ENCODE measurements at regions not wholly inside any gene's neighbourhood (a gene's known extent, or its start where the extent isn't known, plus 50 kb on each side); places are given as distances from the start of the nearest gene placed in this dataset.

- no peaks in the 10 kb centered on the region for H3K9me3 ChIP-seq (ENCODE audit: control insufficient read depth, insufficient read depth, low read depth, low read length)
- POLR2A ChIA-PET = interaction anchor here (0.6 kb wide), 1 partner anchor 11 kb away, joined by 6 read pairs; no protein-coding TSS in a partner anchor
- in situ Hi-C loops (cut with HindIII; ENCODE audit: low pct_unique_long_range_greater_than_20kb, low sequenced_read_pairs) = no loop called here
- no peak overlapping the region for H3K27ac ChIP-seq (ENCODE audit: low read length)
- H3K36me3 ChIP-seq (ENCODE audit: control insufficient read depth, insufficient read depth, low read length) = no peaks in the 10 kb centered on the region
- BruUV-seq (replicated peaks) = no TSS peak
- H3K4me3 ChIP-seq (ENCODE audit: low read depth in 2 of 2, low read length in 2 of 2) = no peak overlapping the region
- DNase-seq (ENCODE audit: low read depth, low spot score) = no peak
- CTCF ChIA-PET = interaction anchor here (0.7 kb wide), 1 partner anchor 90 kb away, joined by 3 read pairs; no protein-coding TSS in a partner anchor
- ATAC-seq = no peak
- H3K4me1 ChIP-seq (ENCODE audit: control insufficient read depth, insufficient read depth, low read length) = no peaks in the 10 kb centered on the region
- no peaks in the 10 kb centered on the region for H3K27me3 ChIP-seq (ENCODE audit: control insufficient read depth, insufficient read depth, low read length)
- intact Hi-C loops (cut with micrococcal nuclease; ENCODE audit: unreplicated experiment) = no loop called here
- TF ChIP-seq, protein P1, sequence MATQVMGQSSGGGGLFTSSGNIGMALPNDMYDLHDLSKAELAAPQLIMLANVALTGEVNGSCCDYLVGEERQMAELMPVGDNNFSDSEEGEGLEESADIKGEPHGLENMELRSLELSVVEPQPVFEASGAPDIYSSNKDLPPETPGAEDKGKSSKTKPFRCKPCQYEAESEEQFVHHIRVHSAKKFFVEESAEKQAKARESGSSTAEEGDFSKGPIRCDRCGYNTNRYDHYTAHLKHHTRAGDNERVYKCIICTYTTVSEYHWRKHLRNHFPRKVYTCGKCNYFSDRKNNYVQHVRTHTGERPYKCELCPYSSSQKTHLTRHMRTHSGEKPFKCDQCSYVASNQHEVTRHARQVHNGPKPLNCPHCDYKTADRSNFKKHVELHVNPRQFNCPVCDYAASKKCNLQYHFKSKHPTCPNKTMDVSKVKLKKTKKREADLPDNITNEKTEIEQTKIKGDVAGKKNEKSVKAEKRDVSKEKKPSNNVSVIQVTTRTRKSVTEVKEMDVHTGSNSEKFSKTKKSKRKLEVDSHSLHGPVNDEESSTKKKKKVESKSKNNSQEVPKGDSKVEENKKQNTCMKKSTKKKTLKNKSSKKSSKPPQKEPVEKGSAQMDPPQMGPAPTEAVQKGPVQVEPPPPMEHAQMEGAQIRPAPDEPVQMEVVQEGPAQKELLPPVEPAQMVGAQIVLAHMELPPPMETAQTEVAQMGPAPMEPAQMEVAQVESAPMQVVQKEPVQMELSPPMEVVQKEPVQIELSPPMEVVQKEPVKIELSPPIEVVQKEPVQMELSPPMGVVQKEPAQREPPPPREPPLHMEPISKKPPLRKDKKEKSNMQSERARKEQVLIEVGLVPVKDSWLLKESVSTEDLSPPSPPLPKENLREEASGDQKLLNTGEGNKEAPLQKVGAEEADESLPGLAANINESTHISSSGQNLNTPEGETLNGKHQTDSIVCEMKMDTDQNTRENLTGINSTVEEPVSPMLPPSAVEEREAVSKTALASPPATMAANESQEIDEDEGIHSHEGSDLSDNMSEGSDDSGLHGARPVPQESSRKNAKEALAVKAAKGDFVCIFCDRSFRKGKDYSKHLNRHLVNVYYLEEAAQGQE (IDR thresholded peaks at IDR 0.05; ENCODE audit: insufficient read depth in 1 of 2, low read depth in 2 of 2, low read length in 1 of 2) = no peak
- TF ChIP-seq POLR2AphosphoS5 (IDR thresholded peaks at IDR 0.05; ENCODE audit: low read depth, low read length) (no peak), TCF7L2 (IDR thresholded peaks at IDR 0.05; ENCODE audit: low read depth, low read length) (no peak), CTCF (IDR thresholded peaks at IDR 0.05) (no peak), SIN3A (IDR thresholded peaks at IDR 0.05; ENCODE audit: borderline replicate concordance, insufficient read depth, low read depth, low read length) (no peak)
Observed at GRCh38 chr14:65268594-65268993, 143.9 kb upstream of the FUT8 start.

DNA sequence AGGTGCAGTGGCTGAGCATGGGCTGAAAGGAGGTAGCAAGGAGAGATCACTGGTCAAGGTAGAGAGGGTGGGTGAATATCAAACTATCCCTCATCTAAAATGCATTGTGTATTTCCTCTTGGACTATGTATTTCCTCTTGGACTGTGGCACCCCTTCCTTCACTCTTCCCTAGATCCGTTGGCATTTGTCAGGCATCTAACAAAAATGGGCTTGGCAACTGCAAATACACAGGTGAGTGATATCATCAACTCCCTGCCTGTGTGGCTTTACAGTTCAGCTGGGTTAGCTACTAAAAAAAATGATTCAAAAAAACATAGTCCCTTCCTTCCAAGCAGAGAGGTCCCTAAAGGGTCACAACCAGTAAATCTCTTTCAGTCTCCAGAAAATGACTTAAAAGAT is 142.8 kb upstream of the FUT8 start:
- no TSS peak for BruUV-seq (replicated peaks)
- Histone ChIP-seq H3K9me3 (ENCODE audit: control insufficient read depth, insufficient read depth, low read depth, low read length) (no peaks in the 10 kb centered on the region), H3K27me3 (ENCODE audit: control insufficient read depth, insufficient read depth, low read length) (no peaks in the 10 kb centered on the region), H3K27ac (ENCODE audit: low read length) (no peak overlapping the region), H3K4me3 (ENCODE audit: low read depth in 2 of 2, low read length in 2 of 2) (no peak overlapping the region), H3K36me3 (ENCODE audit: control insufficient read depth, insufficient read depth, low read length) (no peaks in the 10 kb centered on the region), H3K4me1 (ENCODE audit: control insufficient read depth, insufficient read depth, low read length) (no peaks in the 10 kb centered on the region)
- in situ Hi-C loops (cut with HindIII; ENCODE audit: low pct_unique_long_range_greater_than_20kb, low sequenced_read_pairs) = no loop called here
- no peak for TF ChIP-seq POLR2AphosphoS5 (IDR thresholded peaks at IDR 0.05; ENCODE audit: low read depth, low read length)
- no peak for TF ChIP-seq SIN3A (IDR thresholded peaks at IDR 0.05; ENCODE audit: borderline replicate concordance, insufficient read depth, low read depth, low read length)
- ChIA-PET CTCF (no interaction called here), POLR2A (no interaction called here)
- intact Hi-C loops (cut with micrococcal nuclease; ENCODE audit: unreplicated experiment) = no loop called here
- DNase-seq (ENCODE audit: low read depth, low spot score) (no peak), ATAC-seq (no peak)

DNA sequence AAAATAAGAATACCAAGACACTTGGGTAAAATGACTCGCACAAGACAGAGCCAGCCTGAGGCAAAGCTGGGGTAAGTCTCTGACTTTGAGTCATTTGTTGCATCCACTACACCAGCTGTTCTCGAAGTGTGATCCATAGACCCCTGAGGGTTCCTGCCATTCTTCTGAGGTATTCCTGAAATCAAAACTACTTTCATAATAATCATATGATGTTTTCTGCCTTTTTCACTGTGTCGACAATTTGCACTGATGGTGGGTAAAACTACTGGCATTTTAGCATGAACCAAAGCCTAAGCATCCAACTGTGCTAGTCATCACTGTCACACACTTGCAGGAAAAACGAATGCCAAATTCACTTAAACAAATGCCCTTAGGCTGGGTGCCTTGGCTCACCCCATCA is 135.5 kb upstream of the FUT8 start:
- no peak overlapping the region for H3K4me3 ChIP-seq (ENCODE audit: low read depth in 2 of 2, low read length in 2 of 2)
- ATAC-seq = no peak
- ChIA-PET POLR2A (no interaction called here), CTCF (no interaction called here)
- in situ Hi-C loops (cut with HindIII; ENCODE audit: low pct_unique_long_range_greater_than_20kb, low sequenced_read_pairs) = no loop called here
- BruUV-seq (replicated peaks) = no TSS peak
- no peak overlapping the region for H3K27ac ChIP-seq (ENCODE audit: low read length)
- H3K4me1 ChIP-seq (ENCODE audit: control insufficient read depth, insufficient read depth, low read length) = no peaks in the 10 kb centered on the region
- no peaks in the 10 kb centered on the region for H3K36me3 ChIP-seq (ENCODE audit: control insufficient read depth, insufficient read depth, low read length)
- TF ChIP-seq, protein P1 (IDR thresholded peaks at IDR 0.05; ENCODE audit: insufficient read depth in 1 of 2, low read depth in 2 of 2, low read length in 1 of 2) = no peak
- TF ChIP-seq TCF7L2 (IDR thresholded peaks at IDR 0.05; ENCODE audit: low read depth, low read length) (no peak), SIN3A (IDR thresholded peaks at IDR 0.05; ENCODE audit: borderline replicate concordance, insufficient read depth, low read depth, low read length) (no peak), CTCF (IDR thresholded peaks at IDR 0.05) (no peak), POLR2AphosphoS5 (IDR thresholded peaks at IDR 0.05; ENCODE audit: low read depth, low read length) (no peak)
- no peak for DNase-seq (ENCODE audit: low read depth, low spot score)
- H3K27me3 ChIP-seq (ENCODE audit: control insufficient read depth, insufficient read depth, low read length) = no peaks in the 10 kb centered on the region
- intact Hi-C loops (cut with micrococcal nuclease; ENCODE audit: unreplicated experiment) = no loop called here
- H3K9me3 ChIP-seq (ENCODE audit: control insufficient read depth, insufficient read depth, low read depth, low read length) = no peaks in the 10 kb centered on the region

Measured in Panc1 (cell line).